Endothelial cell of umbilical vein (primary cell): ENCODE measurements at regions not wholly inside any gene's neighbourhood (a gene's known extent, or its start where the extent isn't known, plus 50 kb on each side); places are given as distances from the start of the nearest gene placed in this dataset.

Source experiments
- MYC ChIP-seq: IDR thresholded peaks from one replicate; pipeline ENCODE4 v1.6.1; 2011; ENCODE audit warnings: mild to moderate bottlenecking, low read depth, low read length
- POLR2A ChIP-seq: IDR thresholded peaks from 2 replicates; pipeline ENCODE4 v1.6.1; 2012; ENCODE audit warnings: low read depth, mild to moderate bottlenecking, control low read depth, low read length
- TF ChIP-seq, protein P1 (sequence below), 2 donors: IDR thresholded peaks; 1 replicate in 1 of 2; 2 replicates in 1 of 2; pipeline ENCODE4 v1.5.1; 2011; ENCODE audit warnings: low read length in 2 of 2, mild to moderate bottlenecking in 2 of 2, moderate library complexity in 2 of 2, control low read depth in 1 of 2, inconsistent platforms in 1 of 2, low read depth in 1 of 2; ENCODE audit not compliant: insufficient read depth in 1 of 2; ENCODE audit errors: extremely low read depth in 1 of 2

DNA sequence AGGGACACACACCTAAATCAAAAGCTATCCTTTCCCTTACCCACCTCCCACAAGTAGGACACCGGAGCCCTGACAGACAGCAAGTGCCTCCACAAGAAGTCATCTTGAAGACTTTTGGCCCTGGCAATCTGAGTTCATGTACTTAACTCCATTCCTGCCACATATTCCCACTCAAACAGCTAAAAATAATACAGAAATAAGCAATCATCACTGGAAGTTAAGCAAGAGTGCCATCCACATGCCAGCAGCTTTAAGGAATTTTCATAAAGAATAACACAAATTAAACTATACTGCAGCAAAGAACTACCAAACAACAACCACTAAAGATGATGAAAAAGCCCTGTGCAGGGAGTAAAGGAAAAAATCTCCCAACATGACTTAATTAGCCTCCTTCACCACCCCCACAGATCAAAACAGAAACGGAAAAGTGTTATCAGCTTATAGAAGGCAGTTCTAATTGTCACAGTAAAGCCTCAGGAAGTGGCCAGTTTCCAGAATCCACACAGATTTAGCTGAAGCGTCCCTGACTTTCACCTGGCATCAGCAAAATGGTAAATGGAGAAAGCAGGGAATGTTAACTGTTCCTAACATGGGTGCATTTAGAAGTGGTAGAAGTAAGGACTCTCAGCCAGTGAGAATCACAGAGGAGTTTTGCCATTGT is 343.9 kb downstream of the TBC1D4 start:
- TF ChIP-seq POLR2A: no peak
- TF ChIP-seq MYC: no peak
- TF ChIP-seq, protein P1, sequence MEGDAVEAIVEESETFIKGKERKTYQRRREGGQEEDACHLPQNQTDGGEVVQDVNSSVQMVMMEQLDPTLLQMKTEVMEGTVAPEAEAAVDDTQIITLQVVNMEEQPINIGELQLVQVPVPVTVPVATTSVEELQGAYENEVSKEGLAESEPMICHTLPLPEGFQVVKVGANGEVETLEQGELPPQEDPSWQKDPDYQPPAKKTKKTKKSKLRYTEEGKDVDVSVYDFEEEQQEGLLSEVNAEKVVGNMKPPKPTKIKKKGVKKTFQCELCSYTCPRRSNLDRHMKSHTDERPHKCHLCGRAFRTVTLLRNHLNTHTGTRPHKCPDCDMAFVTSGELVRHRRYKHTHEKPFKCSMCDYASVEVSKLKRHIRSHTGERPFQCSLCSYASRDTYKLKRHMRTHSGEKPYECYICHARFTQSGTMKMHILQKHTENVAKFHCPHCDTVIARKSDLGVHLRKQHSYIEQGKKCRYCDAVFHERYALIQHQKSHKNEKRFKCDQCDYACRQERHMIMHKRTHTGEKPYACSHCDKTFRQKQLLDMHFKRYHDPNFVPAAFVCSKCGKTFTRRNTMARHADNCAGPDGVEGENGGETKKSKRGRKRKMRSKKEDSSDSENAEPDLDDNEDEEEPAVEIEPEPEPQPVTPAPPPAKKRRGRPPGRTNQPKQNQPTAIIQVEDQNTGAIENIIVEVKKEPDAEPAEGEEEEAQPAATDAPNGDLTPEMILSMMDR (IDR thresholded peaks at IDR 0.05; ENCODE audit: extremely low read depth in 1 of 2, insufficient read depth in 1 of 2, low read depth in 1 of 2, low read length in 2 of 2): no peak
